SH-SY5Y (cell line): ENCODE measurements at regions not wholly inside any gene's neighbourhood (a gene's known extent, or its start where the extent isn't known, plus 50 kb on each side); places are given as distances from the start of the nearest gene placed in this dataset.

Experiments used
- GATA2 ChIP-seq: IDR thresholded peaks from 2 replicates; pipeline ENCODE4 v1.6.1; 2011; ENCODE audit warnings: mild to moderate bottlenecking, low read depth, low read length
- GATA3 ChIP-seq: IDR thresholded peaks from 2 replicates; pipeline ENCODE4 v1.6.1; 2011; ENCODE audit warnings: low read depth, mild to moderate bottlenecking, low read length, moderate library complexity

DNA sequence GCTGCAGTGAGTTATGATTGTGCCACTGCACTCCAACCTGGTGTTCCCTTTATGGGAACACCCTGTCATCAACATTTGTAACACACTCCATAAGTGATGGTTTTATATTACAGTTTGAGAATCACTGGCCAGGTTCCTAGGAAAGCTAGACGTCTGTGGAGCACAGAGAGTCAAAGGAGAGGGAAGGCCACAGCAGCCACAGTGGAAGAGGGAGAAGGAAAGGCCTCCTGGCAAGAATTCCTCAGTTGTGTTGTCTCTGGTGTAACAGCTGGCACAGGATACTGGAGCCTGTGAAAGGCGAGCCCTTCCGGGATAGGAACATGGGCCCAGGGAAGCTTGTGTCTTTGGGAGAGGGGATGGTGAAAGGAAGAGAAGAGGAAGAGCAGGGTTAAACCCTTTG lies 360.5 kb upstream of the PIK3C3 start:
- no peak for TF ChIP-seq GATA3
- TF ChIP-seq GATA2, result no peak
